GM23338 (cell line): ENCODE measurements at regions not wholly inside any gene's neighbourhood (a gene's known extent, or its start where the extent isn't known, plus 50 kb on each side); places are given as distances from the start of the nearest gene placed in this dataset.

Experiments
- EZH2 ChIP-seq: fragments of 200-600 bp; sonication (generic); IDR thresholded peaks from one replicate; pipeline ENCODE4 v1.8.0; 2017; ENCODE audit warnings: antibody characterized with exemption, mild to moderate bottlenecking, low read depth; ENCODE audit not compliant: unreplicated experiment
- TF ChIP-seq, protein P1 (sequence below), 2 experiments: fragments of 200-600 bp in 1 of 2; sonication (generic) in 1 of 2; conservative IDR thresholded peaks; 2 replicates each; pipeline versions ENCODE4 v1.5.1 to v1.6.1; 2016 to 2017; ENCODE audit warnings: antibody characterized with exemption in 2 of 2, low read depth in 2 of 2, mild to moderate bottlenecking in 2 of 2, moderate library complexity in 1 of 2

- TF ChIP-seq, protein P1, sequence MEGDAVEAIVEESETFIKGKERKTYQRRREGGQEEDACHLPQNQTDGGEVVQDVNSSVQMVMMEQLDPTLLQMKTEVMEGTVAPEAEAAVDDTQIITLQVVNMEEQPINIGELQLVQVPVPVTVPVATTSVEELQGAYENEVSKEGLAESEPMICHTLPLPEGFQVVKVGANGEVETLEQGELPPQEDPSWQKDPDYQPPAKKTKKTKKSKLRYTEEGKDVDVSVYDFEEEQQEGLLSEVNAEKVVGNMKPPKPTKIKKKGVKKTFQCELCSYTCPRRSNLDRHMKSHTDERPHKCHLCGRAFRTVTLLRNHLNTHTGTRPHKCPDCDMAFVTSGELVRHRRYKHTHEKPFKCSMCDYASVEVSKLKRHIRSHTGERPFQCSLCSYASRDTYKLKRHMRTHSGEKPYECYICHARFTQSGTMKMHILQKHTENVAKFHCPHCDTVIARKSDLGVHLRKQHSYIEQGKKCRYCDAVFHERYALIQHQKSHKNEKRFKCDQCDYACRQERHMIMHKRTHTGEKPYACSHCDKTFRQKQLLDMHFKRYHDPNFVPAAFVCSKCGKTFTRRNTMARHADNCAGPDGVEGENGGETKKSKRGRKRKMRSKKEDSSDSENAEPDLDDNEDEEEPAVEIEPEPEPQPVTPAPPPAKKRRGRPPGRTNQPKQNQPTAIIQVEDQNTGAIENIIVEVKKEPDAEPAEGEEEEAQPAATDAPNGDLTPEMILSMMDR (conservative IDR thresholded peaks at IDR 0.05; ENCODE audit: low read depth in 2 of 2): no peak
- no peak for TF ChIP-seq EZH2
Measured at GRCh38 chr7:114842551-114843065, 79.3 kb upstream of the MDFIC start.
